GM06990 (cell line): ENCODE measurements at regions not wholly inside any gene's neighbourhood (a gene's known extent, or its start where the extent isn't known, plus 50 kb on each side); places are given as distances from the start of the nearest gene placed in this dataset.

Experiments
- DNase-seq: peaks from one replicate; pipeline ENCODE4 v3.0.0-alpha.2; 2011; ENCODE audit not compliant: insufficient read length; ENCODE audit errors: extremely low read depth
- H3K27me3 ChIP-seq: replicated peaks from 2 replicates; pipeline ENCODE4 v1.6.0; 2011; ENCODE audit warnings: low read length; ENCODE audit not compliant: control insufficient read depth, insufficient read depth
- H3K36me3 ChIP-seq: 2 replicates; pipeline ENCODE4 v1.5.1; 2011; ENCODE audit warnings: low read length; ENCODE audit not compliant: control insufficient read depth, insufficient read depth
- H3K4me3 ChIP-seq: replicated peaks from 2 replicates; pipeline ENCODE4 v1.5.1; 2011; ENCODE audit warnings: low read depth, mild to moderate bottlenecking, control low read depth, low read length
- CTCF ChIP-seq: IDR thresholded peaks from 2 replicates; pipeline ENCODE4 v1.5.1; 2011; ENCODE audit warnings: low read length, control low read depth, mild to moderate bottlenecking, inconsistent platforms; ENCODE audit not compliant: insufficient read depth, poor library complexity, severe bottlenecking

GRCh38 chr1:8145545-8146202 lies 119.6 kb upstream of the ERRFI1 start:
- no peaks in the 10 kb centered on the region for H3K27me3 ChIP-seq
- TF ChIP-seq CTCF = no peak
- H3K4me3 ChIP-seq = no peak overlapping the region
- no peak for DNase-seq
- no peaks in the 10 kb centered on the region for H3K36me3 ChIP-seq

GRCh38 chr1:8144323-8144722 lies 118.2 kb upstream of the ERRFI1 start:
- no peak overlapping the region for H3K4me3 ChIP-seq
- DNase-seq = no peak
- no peaks in the 10 kb centered on the region for H3K36me3 ChIP-seq
- no peak for TF ChIP-seq CTCF
- no peaks in the 10 kb centered on the region for H3K27me3 ChIP-seq

GRCh38 chr1:8142955-8143629 lies 117.0 kb upstream of the ERRFI1 start:
- H3K36me3 ChIP-seq = no peaks in the 10 kb centered on the region
- no peaks in the 10 kb centered on the region for H3K27me3 ChIP-seq
- no peak for TF ChIP-seq CTCF

GRCh38 chr1:8139941-8140340 lies 113.8 kb upstream of the ERRFI1 start:
- Histone ChIP-seq H3K36me3 (no peaks in the 10 kb centered on the region), H3K4me3 (no peak overlapping the region), H3K27me3 (no peaks in the 10 kb centered on the region)
- TF ChIP-seq CTCF = no peak
- no peak for DNase-seq

More at GRCh38 chr1:8142955-8143629, 117.0 kb upstream of the ERRFI1 start:
- DNase-seq = no peak
- H3K4me3 ChIP-seq = no peak overlapping the region

- Histone ChIP-seq H3K27me3 (no peaks in the 10 kb centered on the region), H3K36me3 (no peaks in the 10 kb centered on the region), H3K4me3 (no peak overlapping the region)
- TF ChIP-seq CTCF = no peak
- DNase-seq = no peak
These were observed 113.3 kb upstream of the ERRFI1 start for GRCh38 chr1:8139383-8139782.
